ENCODE measurements at regions not wholly inside any gene's neighbourhood (a gene's known extent, or its start where the extent isn't known, plus 50 kb on each side); places are given as distances from the start of the nearest gene placed in this dataset.

DNA sequence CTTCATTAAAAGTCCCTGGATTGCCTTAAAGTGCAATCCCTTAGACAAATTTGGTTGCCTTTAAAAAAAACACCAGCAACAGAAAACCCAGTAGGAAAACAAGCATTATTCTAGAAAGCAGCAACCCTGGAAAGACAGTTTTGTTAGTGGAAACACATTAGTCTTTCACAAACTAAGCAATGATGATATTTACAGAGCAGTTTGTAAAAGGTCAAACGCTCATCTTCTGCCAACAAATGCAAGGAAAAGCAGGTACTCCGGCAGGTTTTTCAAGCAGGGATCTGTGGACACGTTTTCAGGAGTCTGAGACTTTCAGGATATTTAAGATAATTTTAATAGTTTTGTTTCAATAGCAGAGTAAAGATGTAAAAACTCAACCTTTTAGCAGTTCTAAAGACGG is 202.2 kb downstream of the EXOC5 start:
- TF ChIP-seq, protein P1, sequence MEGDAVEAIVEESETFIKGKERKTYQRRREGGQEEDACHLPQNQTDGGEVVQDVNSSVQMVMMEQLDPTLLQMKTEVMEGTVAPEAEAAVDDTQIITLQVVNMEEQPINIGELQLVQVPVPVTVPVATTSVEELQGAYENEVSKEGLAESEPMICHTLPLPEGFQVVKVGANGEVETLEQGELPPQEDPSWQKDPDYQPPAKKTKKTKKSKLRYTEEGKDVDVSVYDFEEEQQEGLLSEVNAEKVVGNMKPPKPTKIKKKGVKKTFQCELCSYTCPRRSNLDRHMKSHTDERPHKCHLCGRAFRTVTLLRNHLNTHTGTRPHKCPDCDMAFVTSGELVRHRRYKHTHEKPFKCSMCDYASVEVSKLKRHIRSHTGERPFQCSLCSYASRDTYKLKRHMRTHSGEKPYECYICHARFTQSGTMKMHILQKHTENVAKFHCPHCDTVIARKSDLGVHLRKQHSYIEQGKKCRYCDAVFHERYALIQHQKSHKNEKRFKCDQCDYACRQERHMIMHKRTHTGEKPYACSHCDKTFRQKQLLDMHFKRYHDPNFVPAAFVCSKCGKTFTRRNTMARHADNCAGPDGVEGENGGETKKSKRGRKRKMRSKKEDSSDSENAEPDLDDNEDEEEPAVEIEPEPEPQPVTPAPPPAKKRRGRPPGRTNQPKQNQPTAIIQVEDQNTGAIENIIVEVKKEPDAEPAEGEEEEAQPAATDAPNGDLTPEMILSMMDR (conservative IDR thresholded peaks at IDR 0.05), result no peak
- no peaks in the 10 kb centered on the region for H3K9me3 ChIP-seq (ENCODE audit: control insufficient read depth, low read length)
- no peaks in the 10 kb centered on the region for H3K27me3 ChIP-seq (ENCODE audit: control insufficient read depth, insufficient read depth, low read length, poor library complexity, severe bottlenecking)
- no peak overlapping the region for H3K4me3 ChIP-seq (ENCODE audit: low read length)
- no peak overlapping the region for H3K9ac ChIP-seq (ENCODE audit: extremely low read depth, low read length, poor library complexity, severe bottlenecking)
- no peaks in the 10 kb centered on the region for H3K36me3 ChIP-seq (ENCODE audit: control insufficient read depth, insufficient read depth, low read length)
- Mint-ChIP-seq H3K4me3 (no peak overlapping the region), H3K9me3 (no peaks in the 10 kb centered on the region), H3K4me1 (peaks cover 81% of the 10 kb centered on the region), H3K27ac (no peak overlapping the region), H3K36me3 (ENCODE audit: low read depth) (no peaks in the 10 kb centered on the region), H3K27me3 (ENCODE audit: insufficient read depth) (no peaks in the 10 kb centered on the region)
- WGBS, 2 experiments (ENCODE audit: insufficient coverage in 1 of 2, insufficient read length in 1 of 2), result 67 to 80% methylated on average over 4 of the region's 4 CpGs
- no peak for DNase-seq
- H3K27ac ChIP-seq (ENCODE audit: low read depth, low read length), result no peak overlapping the region
- H3K4me1 ChIP-seq (ENCODE audit: control insufficient read depth, insufficient read depth, low read length), result peaks cover 21% of the 10 kb centered on the region

DNA sequence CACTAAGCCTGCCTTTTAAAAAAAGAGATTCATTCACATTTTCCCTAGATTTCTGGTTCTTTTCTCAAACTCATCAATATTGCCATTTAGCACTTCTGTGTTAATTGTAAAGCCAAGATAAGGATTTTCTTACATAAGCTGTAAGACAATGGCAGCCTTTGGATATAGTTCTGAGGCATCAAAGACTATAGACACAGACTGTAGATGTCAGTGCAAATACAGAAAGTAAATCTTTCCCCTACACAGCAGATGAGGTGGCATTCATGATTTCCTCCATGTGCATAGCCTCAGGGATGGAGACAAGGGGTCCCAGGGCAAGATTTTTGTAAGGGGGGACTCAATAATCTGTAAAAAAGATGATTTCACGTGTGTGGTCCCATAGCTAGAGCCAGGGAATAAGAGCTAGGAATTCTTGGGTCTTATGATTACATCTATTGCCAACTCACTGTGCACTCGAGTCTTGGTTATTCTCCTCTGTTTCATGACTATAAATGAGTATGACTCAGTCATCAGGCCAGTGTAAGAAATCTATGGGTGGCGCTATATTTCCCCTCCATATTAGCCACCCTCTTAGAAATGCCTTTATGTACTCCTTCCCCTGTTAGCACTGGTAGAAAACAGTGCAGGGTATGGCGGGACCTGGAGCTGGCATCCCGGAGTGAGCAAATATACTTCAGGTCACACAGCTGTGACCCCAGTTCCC is 207.5 kb downstream of the EXOC5 start:
- no peak for DNase-seq
- Histone ChIP-seq H3K27me3 (ENCODE audit: control insufficient read depth, insufficient read depth, low read length, poor library complexity, severe bottlenecking) (no peaks in the 10 kb centered on the region), H3K4me1 (ENCODE audit: control insufficient read depth, insufficient read depth, low read length) (peaks cover 42% of the 10 kb centered on the region), H3K9me3 (ENCODE audit: control insufficient read depth, low read length) (no peaks in the 10 kb centered on the region), H3K27ac (ENCODE audit: low read depth, low read length) (no peak overlapping the region), H3K36me3 (ENCODE audit: control insufficient read depth, insufficient read depth, low read length) (no peaks in the 10 kb centered on the region), H3K9ac (ENCODE audit: extremely low read depth, low read length, poor library complexity, severe bottlenecking) (no peak overlapping the region), H3K4me3 (ENCODE audit: low read length) (peak overlapping the region; percentile 9)
- Mint-ChIP-seq H3K36me3 (ENCODE audit: low read depth) (no peaks in the 10 kb centered on the region), H3K27me3 (ENCODE audit: insufficient read depth) (no peaks in the 10 kb centered on the region), H3K4me1 (peaks cover 71% of the 10 kb centered on the region), H3K9me3 (peaks cover under 1% of the 10 kb centered on the region), H3K27ac (no peak overlapping the region), H3K4me3 (no peak overlapping the region)
- 82 to 88% methylated on average over 2 to 5 of the region's 5 CpGs for WGBS, 2 experiments (ENCODE audit: insufficient coverage in 1 of 2, insufficient read length in 1 of 2)
- TF ChIP-seq, protein P1 (conservative IDR thresholded peaks at IDR 0.05), result no peak

DNA sequence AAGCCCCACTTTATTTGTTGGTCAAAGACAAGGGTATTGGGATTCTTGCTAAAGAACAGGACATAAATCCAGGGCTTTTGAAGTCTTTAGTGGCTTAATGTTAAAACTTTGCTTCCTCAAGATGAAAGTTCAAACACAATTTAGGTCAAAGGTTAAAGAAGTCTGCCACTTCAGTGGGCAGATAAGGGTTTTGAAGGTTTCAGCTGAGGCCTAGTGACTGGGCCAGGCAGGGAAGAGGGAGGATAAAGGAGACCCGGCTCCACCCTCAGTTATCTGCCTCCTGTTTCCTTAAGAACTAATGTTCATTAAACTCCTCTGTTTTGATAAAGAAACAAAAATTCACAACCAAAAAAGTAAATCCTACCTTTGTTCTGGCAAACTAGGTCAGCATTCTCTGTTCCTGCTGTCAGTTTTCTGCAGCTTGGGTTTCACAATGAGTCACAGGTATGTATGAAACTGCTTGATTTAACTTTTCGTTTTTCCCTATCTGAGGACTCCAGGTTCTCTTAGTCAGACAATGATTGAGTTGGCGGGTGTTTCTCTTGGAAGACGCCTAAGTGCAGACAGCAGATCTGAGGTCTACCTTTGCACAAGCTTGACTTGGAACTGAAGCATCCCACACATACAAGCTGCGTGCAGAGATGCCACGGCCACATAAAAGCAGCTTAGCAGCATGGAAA is 208.3 kb downstream of the EXOC5 start:
- peaks cover 8% of the 10 kb centered on the region for H3K9me3 Mint-ChIP-seq
- peaks cover 65% of the 10 kb centered on the region for H3K4me1 Mint-ChIP-seq

More for the DNA sequence above, 208.3 kb downstream of the EXOC5 start:
- DNase-seq, result peak; percentile 56
- WGBS, 2 experiments (ENCODE audit: insufficient coverage in 1 of 2, insufficient read length in 1 of 2), result 50 to 60% methylated on average over 5 to 6 of the region's 6 CpGs
- Histone ChIP-seq H3K36me3 (ENCODE audit: control insufficient read depth, insufficient read depth, low read length) (no peaks in the 10 kb centered on the region), H3K9ac (ENCODE audit: extremely low read depth, low read length, poor library complexity, severe bottlenecking) (no peak overlapping the region), H3K4me3 (ENCODE audit: low read length) (peak overlapping the region; percentile 54), H3K9me3 (ENCODE audit: control insufficient read depth, low read length) (peaks cover 3% of the 10 kb centered on the region), H3K27ac (ENCODE audit: low read depth, low read length) (no peak overlapping the region), H3K4me1 (ENCODE audit: control insufficient read depth, insufficient read depth, low read length) (peaks cover 42% of the 10 kb centered on the region), H3K27me3 (ENCODE audit: control insufficient read depth, insufficient read depth, low read length, poor library complexity, severe bottlenecking) (no peaks in the 10 kb centered on the region)
- Mint-ChIP-seq H3K36me3 (ENCODE audit: low read depth) (peaks cover 5% of the 10 kb centered on the region), H3K27me3 (ENCODE audit: insufficient read depth) (peaks cover 1% of the 10 kb centered on the region), H3K27ac (peak overlapping the region; percentile 27), H3K4me3 (no peak overlapping the region)
- TF ChIP-seq, protein P1 (conservative IDR thresholded peaks at IDR 0.05), result no peak
